ENCODE measurements at regions not wholly inside any gene's neighbourhood (a gene's known extent, or its start where the extent isn't known, plus 50 kb on each side); places are given as distances from the start of the nearest gene placed in this dataset.

- TF ChIP-seq RBBP5 (IDR thresholded peaks at IDR 0.05; ENCODE audit: borderline replicate concordance, low read depth, low read length) (no peak), BACH1 (IDR thresholded peaks at IDR 0.05; ENCODE audit: low read length) (no peak), CTBP2 (IDR thresholded peaks at IDR 0.05; ENCODE audit: borderline replicate concordance, insufficient read depth, insufficient read length, low read length) (no peak), CBX8 (IDR thresholded peaks at IDR 0.05; ENCODE audit: borderline replicate concordance, low read depth, low read length) (no peak), POLR2A (IDR thresholded peaks at IDR 0.05; ENCODE audit: control extremely low read depth in 1 of 2, low read depth in 2 of 2, low read length in 2 of 2) (no peak), JUN (IDR thresholded peaks at IDR 0.05; ENCODE audit: low read depth, low read length) (no peak), RXRA (IDR thresholded peaks at IDR 0.05; ENCODE audit: insufficient read depth, low read depth, low read length) (no peak), TAF7 (optimal IDR thresholded peaks at IDR 0.05; ENCODE audit: borderline replicate concordance, low read depth, low read length) (no peak)
These were observed 166.1 kb upstream of the EEA1 start (continued) for GRCh38 chr12:93094988-93095737.

Data from H1 (cell line).